HG03469 (cell line): ENCODE measurements at regions not wholly inside any gene's neighbourhood (a gene's known extent, or its start where the extent isn't known, plus 50 kb on each side); places are given as distances from the start of the nearest gene placed in this dataset.

Source experiments
- ATAC-seq: cut with Tn5 transposase; IDR thresholded peaks from one replicate; pipeline ENCODE4 v1.9.1; 2021; ENCODE audit warnings: mild to moderate bottlenecking, moderate library complexity, moderate number of reproducible peaks; ENCODE audit not compliant: unreplicated experiment

- no peak for ATAC-seq
Observed at GRCh38 chr2:160910681-160911080, 249.5 kb upstream of the TANK start.

GRCh38 chr2:160911258-160911657, 249.0 kb upstream of the TANK start:
- no peak for ATAC-seq

GRCh38 chr2:160912276-160912675, 248.0 kb upstream of the TANK start:
- ATAC-seq = no peak

DNA sequence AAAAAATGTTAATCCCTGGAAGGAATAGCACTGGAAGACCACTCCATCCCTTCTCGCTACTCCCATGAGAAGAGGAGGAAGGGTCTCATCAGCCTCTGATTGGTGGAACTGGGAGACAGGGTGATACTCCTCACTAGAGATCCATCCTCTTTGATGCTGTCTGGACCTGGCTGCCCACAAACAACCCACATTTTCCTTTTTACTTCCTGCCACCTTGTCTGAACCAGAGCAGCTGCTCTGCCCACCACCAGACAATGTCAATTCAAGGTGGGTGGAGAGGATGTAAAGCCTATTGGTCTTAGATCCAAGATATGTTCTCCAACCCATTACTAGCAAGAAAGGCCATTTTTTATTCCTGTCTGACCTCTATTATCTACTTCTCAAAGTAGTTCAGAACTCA, 246.9 kb upstream of the TANK start:
- ATAC-seq = no peak

GRCh38 chr2:160914217-160914616, 246.0 kb upstream of the TANK start:
- no peak for ATAC-seq

- ATAC-seq = no peak
Observed at GRCh38 chr2:160916300-160916699, 243.9 kb upstream of the TANK start.

- ATAC-seq = no peak
Observed at GRCh38 chr2:160917850-160918249, 242.4 kb upstream of the TANK start.

DNA sequence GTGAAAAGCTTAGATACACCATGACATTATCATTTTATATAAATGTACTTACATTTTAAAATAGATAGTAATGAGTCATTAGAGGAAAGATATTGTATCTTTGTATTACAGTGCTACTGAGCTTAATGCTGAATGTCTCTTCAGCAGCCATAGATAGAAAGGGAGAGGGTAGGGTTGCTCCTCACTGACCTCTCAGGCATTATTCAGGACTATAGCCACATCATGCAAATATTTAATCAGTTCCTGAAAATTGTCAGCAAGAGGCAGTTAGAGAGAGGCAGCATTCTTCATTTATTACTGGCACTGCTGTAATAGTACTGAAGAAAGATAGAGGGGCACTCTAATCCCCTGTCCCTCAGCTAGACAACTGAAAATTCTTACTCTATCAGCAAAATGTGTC, 242.0 kb upstream of the TANK start:
- no peak for ATAC-seq

- no peak for ATAC-seq
Observed at GRCh38 chr2:160918906-160919503, 241.2 kb upstream of the TANK start.

DNA sequence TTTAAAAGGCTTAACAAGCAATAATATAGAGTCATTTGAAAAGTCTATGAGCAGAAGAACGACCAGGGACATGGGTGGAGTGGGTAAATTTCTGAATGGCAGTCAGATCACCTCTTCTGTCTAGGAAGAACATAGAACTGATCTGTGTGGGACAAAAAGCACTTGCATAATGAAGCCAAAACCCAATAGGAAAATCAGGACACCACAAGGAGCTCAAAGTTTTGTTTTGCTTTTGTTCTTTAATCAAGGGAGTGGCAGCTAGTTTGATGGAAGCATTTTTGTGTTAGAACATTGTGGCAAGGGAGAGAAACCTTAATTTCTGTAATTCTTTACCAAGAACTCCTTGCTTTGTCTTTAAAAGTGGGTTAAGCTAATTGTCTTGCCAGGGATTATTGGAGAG, 240.2 kb upstream of the TANK start:
- ATAC-seq = no peak

DNA sequence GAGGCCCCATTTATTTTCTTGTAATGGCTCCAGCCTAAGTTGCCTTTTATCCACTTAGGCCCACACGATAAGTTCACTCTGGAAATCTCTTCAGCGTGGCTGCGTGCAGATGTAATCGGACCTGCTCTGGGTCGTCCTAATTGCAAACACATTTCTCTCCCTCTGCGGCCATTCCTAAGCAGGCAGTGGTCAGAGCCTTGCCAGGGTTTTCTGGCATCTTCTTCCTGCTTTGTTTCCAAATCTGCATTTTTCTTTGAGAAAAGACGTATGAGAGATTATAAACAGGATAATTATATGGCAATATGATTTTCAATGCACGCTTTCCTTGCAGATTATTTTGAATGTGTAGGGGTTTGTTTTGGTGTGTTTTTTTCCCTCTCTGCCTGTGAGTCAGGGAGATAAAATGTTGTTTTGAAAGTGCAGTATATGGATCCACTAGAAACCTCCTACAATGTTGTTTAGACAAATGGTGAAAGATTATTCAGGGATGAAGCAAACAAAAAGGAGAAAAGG, 239.4 kb upstream of the TANK start:
- no peak for ATAC-seq

DNA sequence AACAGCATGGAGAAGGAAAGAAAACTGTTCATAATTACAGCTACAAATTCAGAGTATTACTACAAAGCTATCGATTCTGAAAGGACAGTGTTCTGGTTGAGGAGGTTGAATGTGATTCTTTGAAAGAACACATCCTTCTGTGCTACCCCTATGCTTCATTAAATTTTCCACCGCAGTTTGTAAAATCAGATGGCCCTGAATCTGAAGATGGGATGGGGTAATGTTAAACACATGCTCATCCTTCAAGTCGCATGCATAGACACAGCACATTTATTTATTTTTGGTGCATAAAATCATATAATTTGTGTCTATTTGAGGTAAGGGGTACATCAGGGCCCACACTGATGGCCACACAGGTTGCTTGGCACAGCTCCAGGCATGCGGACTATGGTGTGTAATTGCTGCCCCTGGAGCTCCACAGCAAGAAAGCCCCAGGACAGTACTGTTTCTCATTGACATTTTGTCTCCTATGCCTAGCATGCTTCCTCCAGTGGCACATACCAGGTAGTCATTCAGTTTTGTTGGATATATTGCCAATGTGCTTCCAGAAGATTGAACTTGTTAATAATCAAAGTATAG, 238.8 kb upstream of the TANK start:
- no peak for ATAC-seq

GRCh38 chr2:160924936-160925353, 235.3 kb upstream of the TANK start:
- ATAC-seq = no peak

DNA sequence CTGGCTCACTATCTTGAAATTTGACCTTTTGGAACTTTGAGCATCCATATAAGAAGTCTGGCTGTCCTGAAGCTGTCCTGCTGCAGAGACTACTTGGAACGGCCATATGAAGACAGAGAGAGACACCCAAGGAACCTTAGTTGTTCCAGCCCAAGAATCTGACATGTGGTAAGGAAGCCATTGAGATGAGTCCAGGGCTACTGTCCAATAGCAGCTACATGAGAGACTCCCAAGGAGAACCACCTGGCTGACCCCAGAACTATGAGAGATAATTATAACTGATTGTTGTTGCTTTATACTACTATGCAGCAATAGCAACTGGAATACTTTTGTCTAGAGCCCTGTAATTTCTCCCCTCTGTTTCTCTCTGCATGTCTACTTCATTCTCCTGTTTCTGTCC, 234.3 kb upstream of the TANK start:
- ATAC-seq = no peak

DNA sequence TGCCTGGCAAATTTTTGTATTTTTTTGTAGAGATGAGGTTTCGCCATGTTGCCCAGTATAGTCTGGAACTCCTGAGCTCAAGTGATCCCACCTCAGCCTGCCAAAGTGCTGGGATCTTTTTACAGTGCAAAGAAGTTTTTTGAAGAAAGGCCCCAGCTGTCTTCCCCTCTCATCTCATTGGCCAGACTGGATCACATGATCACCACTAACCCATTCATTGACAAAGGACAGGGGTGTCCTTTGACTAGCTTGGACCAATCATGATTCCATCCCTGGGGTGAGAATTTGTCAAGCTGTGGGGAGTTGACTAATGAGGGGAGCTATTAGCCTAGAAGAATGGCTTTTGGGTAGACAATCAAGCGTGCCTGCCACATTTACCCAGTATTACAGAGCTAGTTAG, 232.9 kb upstream of the TANK start:
- ATAC-seq = no peak

DNA sequence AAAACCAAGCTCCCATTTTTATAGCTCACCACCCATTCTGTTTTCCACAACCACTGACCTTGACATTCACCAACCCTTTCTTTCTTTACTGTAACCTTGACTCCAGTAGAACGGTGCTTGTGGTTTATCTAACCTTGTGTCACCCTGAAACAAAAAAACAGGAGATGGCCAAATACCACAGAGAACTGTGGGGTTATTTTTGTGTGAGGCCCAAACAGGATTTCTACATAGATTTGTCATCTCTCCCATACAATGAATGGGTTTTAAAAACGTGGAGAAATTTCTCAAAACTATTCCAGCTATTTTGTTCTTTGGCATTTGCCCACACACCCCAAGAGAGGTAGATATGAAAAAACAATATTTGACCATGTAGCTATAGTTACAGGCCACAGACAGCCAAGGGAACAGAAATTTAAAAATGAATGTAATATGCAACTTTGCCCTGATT, 231.3 kb upstream of the TANK start:
- ATAC-seq = no peak

GRCh38 chr2:160931531-160931930, 228.7 kb upstream of the TANK start:
- no peak for ATAC-seq

DNA sequence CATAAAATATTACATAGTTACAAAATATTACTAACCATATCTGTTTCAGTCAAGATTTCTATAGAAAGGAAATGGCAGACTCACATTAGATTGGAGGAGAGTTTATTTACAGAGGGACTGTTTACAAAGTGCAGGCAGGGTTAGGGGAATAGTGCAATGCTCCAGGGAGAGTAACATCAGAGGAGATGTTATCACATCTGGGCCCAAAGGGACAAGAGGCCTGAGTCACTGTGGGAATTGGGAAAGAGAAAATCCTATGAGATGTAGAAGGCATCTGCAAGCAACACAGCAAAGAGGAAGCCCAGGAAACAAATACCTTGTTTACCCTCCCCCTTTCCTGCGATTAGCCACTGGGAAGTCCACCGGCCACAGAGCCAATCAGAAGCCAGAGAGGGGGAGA, 227.3 kb upstream of the TANK start:
- no peak for ATAC-seq

DNA sequence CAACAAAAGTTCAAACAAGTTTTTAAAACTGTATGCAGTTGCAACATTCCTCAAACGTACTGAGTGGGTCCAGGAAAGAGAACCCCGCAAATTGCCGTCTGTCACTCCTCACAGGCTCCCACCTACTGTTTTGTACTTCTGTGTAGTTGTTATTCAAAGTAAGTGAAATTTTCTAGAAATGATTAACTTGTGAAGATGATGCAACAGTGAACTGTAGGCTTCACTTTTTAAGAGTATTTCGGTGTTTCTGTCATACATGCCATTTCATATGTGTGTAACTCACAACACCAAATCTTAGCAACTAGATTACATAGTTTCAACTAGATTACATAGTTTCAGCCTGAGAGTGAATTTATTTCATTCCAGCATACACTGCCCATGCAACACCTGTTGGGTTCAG, 226.0 kb upstream of the TANK start:
- no peak for ATAC-seq

DNA sequence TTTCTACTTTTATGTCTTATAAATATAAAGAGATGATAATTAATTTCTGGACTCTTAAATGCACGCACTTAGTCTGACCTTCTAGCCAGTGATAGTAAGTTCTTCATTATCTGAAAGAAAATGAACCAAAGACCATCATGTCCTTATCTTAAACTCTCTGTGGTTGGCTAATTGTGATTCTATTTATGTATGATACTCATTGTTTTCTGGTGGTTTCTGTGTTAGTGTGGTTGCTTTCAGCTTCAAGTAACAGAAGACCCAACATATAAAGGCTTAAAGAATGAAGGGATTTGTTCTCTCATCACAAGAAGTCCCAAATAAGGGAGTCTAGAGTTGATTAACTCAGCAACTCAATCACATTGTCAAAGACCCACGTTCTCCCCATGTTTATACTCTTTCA, 225.2 kb upstream of the TANK start:
- no peak for ATAC-seq

GRCh38 chr2:160936044-160936806, 224.0 kb upstream of the TANK start:
- no peak for ATAC-seq

GRCh38 chr2:160940271-160940670, 220.0 kb upstream of the TANK start:
- ATAC-seq = no peak
